Pulmonary artery endothelial cell (primary cell): ENCODE measurements at regions not wholly inside any gene's neighbourhood (a gene's known extent, or its start where the extent isn't known, plus 50 kb on each side); places are given as distances from the start of the nearest gene placed in this dataset.
"Not testable (repeated sequence)": the region's sequence is repeated elsewhere in the genome, so short reads cannot be mapped to it uniquely, and the experiment has no call there.

ENCODE experiments used
- DNase-seq: peaks from one replicate; pipeline ENCODE4 v3.0.0-alpha.2; 2011; ENCODE audit warnings: low read depth, low spot score

DNA sequence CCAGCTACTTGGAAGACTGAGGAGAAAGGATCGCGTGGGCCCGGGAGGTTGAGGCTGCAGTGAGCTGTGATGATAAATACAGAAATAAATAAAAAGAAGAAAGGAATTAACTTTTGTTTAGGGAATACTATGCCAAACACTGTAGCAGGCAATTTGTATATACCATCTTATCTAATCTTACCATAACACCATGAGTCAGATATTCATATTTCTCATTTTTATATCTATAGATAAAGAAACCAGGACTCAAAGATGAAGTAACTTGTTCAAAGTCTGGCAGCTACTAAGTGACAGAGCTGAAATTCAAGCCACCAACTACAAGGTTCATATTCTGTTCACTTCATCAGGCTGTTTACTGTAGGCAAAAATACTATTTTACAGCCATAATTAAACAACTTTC, 119.2 kb upstream of the SLC39A10 start:
- DNase-seq, result no peak

- no peak for DNase-seq
Measured at GRCh38 chr2:195536906-195537305, 120.1 kb upstream of the SLC39A10 start.

GRCh38 chr2:195535911-195536522, 121.0 kb upstream of the SLC39A10 start:
- no peak for DNase-seq

GRCh38 chr2:195534971-195535370, 122.1 kb upstream of the SLC39A10 start:
- no peak for DNase-seq

DNA sequence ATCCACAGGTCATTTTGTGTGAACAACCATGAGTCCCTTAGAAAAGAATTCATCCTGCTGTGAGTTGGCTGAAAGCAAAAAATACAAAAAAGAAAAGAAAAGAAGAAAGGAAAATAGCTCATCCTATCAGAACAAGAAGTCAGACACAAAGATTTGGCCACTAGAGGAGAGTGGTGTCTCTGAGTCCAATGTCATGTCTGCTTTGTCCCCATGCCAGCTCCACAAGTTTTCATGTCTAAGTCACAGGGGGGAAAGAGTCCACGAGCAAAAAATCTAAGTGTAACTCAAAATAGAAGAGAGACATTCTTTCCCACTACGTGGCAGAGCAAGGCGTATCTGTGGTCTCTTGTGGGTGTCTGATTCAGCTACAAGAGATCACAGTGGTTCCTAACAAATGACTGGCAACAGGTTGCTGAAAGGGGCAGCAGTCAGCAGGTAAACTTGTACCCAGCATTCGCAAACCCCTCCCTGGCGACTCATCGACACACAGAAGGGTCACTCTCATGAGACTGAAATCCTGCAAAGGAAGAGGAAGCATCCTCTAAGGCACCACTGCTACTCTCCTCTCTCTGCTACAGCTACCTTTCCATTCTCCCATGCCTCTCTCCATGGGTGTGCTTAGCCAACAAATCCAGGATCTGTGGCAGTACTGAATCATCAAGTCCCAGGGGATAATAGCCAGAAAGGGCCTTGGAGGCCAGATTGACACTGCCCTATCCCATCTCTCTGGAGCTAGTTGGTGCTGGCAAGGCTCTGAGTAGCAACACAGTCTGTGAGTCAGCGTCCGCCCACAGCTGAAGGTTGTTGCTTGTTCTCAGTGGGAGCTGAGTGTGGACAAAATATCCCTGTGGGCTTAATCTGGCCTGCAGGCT, 123.0 kb upstream of the SLC39A10 start:
- DNase-seq, result no peak

GRCh38 chr2:195532628-195533271, 124.3 kb upstream of the SLC39A10 start:
- no peak for DNase-seq

DNA sequence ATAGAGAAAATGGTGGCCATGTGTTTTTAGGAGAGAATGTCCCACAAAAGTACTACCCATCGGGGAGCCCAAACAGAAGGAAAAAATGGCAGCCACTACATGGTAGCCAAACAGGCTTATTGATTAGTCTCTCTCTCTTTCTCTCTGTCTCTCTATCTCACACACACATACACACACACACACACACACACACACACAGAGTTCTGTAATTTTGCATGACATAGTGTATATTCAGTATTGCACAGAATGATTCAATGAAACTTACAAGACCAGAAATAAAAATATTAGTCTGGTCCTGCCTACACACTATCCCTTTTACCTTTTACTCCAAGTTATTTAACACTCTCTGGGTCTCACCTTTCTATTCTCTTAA, 124.8 kb upstream of the SLC39A10 start:
- no peak for DNase-seq

GRCh38 chr2:195531754-195532153, 125.3 kb upstream of the SLC39A10 start:
- DNase-seq, result no peak

- DNase-seq, result not testable (repeated sequence)
Measured at GRCh38 chr2:195523242-195523641, 133.8 kb upstream of the SLC39A10 start.

DNA sequence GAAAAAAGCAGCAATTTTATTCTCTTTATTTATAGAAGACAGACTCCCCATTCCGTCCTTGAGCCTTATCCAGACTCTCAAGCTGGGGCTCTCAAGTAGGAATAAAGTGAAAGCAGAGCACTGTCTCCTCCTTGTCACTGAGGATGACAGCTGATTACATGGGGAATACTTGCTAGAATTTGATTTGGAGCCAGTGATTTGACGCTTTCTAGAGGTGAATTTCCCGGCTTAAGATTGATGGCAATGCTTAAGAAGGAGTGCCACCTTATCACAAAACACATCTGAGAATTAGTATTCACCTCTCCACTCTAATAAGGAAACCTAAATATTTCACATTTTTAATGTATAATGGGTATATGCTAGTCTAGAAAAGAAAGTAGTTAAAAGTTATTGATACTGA, 135.4 kb upstream of the SLC39A10 start:
- no peak for DNase-seq

DNA sequence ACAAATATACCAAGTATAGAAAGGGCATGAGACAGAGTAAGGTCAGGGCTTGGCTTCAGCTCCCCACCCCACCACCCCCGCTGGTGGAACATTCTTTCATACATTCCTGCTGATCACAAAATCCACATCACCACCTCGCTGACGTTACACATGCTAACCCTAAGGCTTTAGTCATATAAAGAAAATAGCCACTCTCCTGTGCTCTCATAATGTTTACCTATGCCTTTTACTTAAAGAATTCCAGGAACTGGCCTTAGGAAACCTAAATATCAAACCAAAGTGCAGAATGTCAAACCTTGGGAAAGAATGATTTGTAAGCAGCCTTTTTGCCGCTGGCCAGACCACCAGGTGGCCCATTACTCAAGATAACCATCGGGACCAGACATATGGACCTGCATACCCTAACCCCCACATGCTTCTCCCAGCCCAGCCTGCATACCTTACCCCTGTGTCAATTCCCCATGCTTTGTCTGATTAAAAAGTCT, 136.3 kb upstream of the SLC39A10 start:
- no peak for DNase-seq

- no peak for DNase-seq
Measured at GRCh38 chr2:195515551-195515950, 141.5 kb upstream of the SLC39A10 start.

GRCh38 chr2:195514365-195514764, 142.7 kb upstream of the SLC39A10 start:
- DNase-seq, result no peak

- DNase-seq, result no peak
Measured at GRCh38 chr2:195513119-195513518, 143.9 kb upstream of the SLC39A10 start.

GRCh38 chr2:195509551-195509950, 147.5 kb upstream of the SLC39A10 start:
- no peak for DNase-seq

DNA sequence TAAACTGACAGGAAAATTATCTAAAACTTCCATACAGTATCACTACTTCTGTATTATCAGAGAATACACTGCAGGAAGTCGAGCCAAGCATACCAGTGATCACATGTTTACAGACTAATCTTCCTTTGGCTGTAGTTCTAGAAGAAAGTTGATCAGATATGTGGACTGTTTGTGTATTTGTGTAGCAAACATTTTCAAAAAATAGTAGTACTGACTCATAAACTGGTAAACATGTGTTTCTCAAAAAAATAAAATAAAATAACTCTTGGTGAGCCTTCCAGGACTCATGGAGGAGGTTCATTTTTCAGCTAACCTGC, 148.9 kb upstream of the SLC39A10 start:
- DNase-seq, result no peak

DNA sequence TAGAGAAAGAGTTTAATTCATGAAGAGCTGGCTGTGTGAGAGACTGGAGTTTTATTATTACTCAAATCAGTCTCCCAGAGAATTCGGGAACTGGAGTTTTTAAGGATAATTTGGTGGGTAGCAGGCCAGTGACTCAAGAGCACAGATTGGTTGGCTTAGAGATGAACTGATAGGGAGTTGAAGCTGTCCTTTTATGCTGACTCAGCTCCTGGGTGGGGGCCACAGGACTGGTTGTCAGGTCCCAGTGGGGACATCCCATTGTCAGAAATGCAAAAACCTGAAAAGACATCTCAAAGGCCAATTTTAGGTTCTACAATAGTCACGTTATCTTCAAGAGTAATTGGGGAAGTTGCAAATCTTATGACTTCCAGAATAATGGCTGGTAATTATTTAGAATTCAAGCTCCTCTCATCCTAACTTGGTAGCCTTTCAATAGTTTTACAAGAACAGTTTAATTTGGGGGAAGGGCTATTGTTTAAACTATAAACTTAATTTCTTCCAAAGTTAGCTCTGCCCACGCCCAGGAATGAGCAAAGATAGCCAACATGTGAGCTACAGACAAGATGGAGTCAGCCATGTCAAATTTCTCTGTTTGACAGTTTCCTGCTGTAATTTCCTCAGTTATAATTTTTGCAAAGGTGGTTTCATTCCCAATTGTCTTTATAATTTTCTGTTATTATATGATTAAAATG, 149.4 kb upstream of the SLC39A10 start:
- no peak for DNase-seq

DNA sequence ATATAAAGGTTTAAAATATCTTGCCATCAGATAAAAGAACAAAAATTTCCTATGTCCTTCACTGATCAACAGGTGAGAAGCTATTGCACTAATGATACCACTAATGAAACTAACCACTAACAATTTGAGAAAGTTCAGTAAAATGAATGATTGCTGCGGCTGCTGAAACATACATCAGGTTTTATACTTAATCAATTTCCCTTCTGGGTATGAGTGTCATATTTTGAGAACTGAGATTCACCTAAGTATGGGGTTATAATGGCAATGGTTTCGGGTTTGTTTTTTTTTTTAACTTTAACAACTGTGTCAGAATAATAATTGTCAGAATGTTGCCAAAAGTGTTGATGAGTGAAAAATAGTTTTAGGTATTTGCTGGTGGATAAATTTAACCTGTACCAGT, 151.3 kb upstream of the SLC39A10 start:
- DNase-seq, result no peak

DNA sequence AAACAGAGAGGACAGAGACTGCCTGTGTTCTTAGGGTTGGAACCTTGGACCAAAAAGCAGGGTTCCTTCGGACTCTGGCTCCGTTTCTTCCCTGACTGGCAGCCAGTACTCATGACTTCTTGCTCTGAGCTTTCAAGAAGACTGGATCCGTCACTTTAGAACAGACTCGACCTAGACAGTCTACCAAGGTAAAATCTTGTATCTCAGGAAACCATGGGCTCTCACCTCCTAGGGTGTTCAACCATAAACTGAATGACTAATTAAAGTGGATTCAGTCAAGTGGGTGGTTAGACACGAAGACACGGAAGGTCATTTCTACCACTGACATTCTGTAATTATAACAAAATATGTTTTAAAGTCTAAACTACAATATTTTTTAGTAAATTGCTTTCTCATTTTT, 153.8 kb upstream of the SLC39A10 start:
- no peak for DNase-seq

GRCh38 chr2:195501746-195502145, 155.3 kb upstream of the SLC39A10 start:
- no peak for DNase-seq

- DNase-seq, result no peak
Measured at GRCh38 chr2:195500879-195501278, 156.1 kb upstream of the SLC39A10 start.
